HepG2 (cell line): ENCODE measurements at regions not wholly inside any gene's neighbourhood (a gene's known extent, or its start where the extent isn't known, plus 50 kb on each side); places are given as distances from the start of the nearest gene placed in this dataset.

Experiments used
- ATAC-seq: fragments of 200-7000 bp; cut with Tn5 transposase; 3 replicates; pipeline ENCODE4 v1.9.1; 2020; ENCODE audit warnings: mild to moderate bottlenecking, moderate library complexity
- BruUV-seq: library from RNA; stranded (reverse); fragments of 400-500 nt; replicated peaks from 2 replicates; lab custom pipeline; 2021; lab: Mats Ljungman, UMichigan
- CTCF ChIA-PET: fragments of 300-600 bp; formaldehyde crosslinking; extraction: SDS; loops from one replicate; lab custom pipeline; 2021; ENCODE audit warnings: low total read pairs, inconsistent platforms, low intra/inter-chr PET ratio; lab: Yijun Ruan, JAX
- POLR2A ChIA-PET: fragments of 350-600 bp; sonication (Branson Sonifier 250); formaldehyde crosslinking; loops from one replicate; lab custom pipeline; 2020; ENCODE audit warnings: antibody characterized with exemption, inconsistent platforms; lab: Yijun Ruan, JAX
- DNase-seq: peaks from one replicate; pipeline ENCODE4 v3.0.0-alpha.2; 2015; ENCODE audit warnings: low spot score
- FAIRE-seq: peaks from 3 replicates; lab custom pipeline; 2011; peaks lifted over from hg19 to GRCh38; lab: Jason Lieb, UNC
- H2AFZ ChIP-seq: one replicate; pipeline ENCODE4 v1.6.1; 2011; ENCODE audit warnings: low read length, inconsistent platforms
- H3K27ac ChIP-seq: fragments of 300-600 bp; 3 replicates; pipeline ENCODE4 v1.8.0; 2011; ENCODE audit warnings: mixed run types, mild to moderate bottlenecking, mixed read lengths, low read length, inconsistent platforms; ENCODE audit not compliant: insufficient read depth; ENCODE audit errors: extremely low read length
- H3K27me3 ChIP-seq, 2 experiments: fragments of 200-600 bp in 1 of 2; 2 replicates in 1 of 2; 3 replicates in 1 of 2; pipeline versions ENCODE4 v1.6.0 to v1.8.0; 2011; ENCODE audit warnings: low read length in 2 of 2, mild to moderate bottlenecking in 2 of 2, moderate library complexity in 2 of 2, inconsistent platforms in 1 of 2; ENCODE audit not compliant: insufficient read depth in 2 of 2, control insufficient read depth in 1 of 2
- H3K36me3 ChIP-seq, 2 experiments: fragments of 200-600 bp in 1 of 2; replicated peaks in 1 of 2; 2 replicates in 1 of 2; 3 replicates in 1 of 2; pipeline versions ENCODE4 v1.5.1 to v1.8.0; 2011; ENCODE audit warnings: low read length in 2 of 2, inconsistent platforms in 1 of 2; ENCODE audit not compliant: insufficient read depth in 2 of 2, control insufficient read depth in 1 of 2
- H3K4me1 ChIP-seq: 2 replicates; pipeline ENCODE4 v1.5.1; 2012; ENCODE audit warnings: low read length, inconsistent platforms; ENCODE audit not compliant: insufficient read depth
- H3K4me2 ChIP-seq: 2 replicates; pipeline ENCODE4 v1.6.0; 2011; ENCODE audit warnings: low read depth, low read length, inconsistent platforms
- H3K4me3 ChIP-seq, 3 experiments: fragments of 200-600 bp in 1 of 3; sonication (generic), shearing (Covaris generic) in 1 of 3; replicated peaks in 1 of 3; 2 replicates each; pipeline ENCODE4 v1.5.1; 2011 to 2016; ENCODE audit warnings: low read length in 3 of 3, inconsistent platforms in 2 of 3, low read depth in 2 of 3, mild to moderate bottlenecking in 2 of 3, control low read depth in 1 of 3, mixed read lengths in 1 of 3; ENCODE audit not compliant: insufficient read depth in 1 of 3
- H3K79me2 ChIP-seq: one replicate; pipeline ENCODE4 v1.6.1; 2011; ENCODE audit warnings: low read length, inconsistent platforms; ENCODE audit not compliant: insufficient read depth
- H3K9ac ChIP-seq: 2 replicates; pipeline ENCODE4 v1.6.0; 2011; ENCODE audit warnings: mild to moderate bottlenecking, low read depth, low read length, inconsistent platforms; ENCODE audit not compliant: insufficient read depth
- H3K9me3 ChIP-seq: 2 replicates; pipeline ENCODE4 v1.5.1; 2012; ENCODE audit warnings: mild to moderate bottlenecking, low read length
- H4K20me1 ChIP-seq: 2 replicates; pipeline ENCODE4 v1.6.0; 2011; ENCODE audit warnings: inconsistent platforms, mild to moderate bottlenecking, low read length, moderate library complexity; ENCODE audit not compliant: insufficient read depth
- ARID5B ChIP-seq: IDR thresholded peaks from 2 replicates; pipeline ENCODE4 v1.4.0; 2020; ENCODE audit warnings: mild to moderate bottlenecking, missing genetic modification reagents
- CENPT ChIP-seq: sonication (generic); formaldehyde crosslinking; IDR thresholded peaks from 2 replicates; pipeline ENCODE4 v1.8.0; 2022; ENCODE audit warnings: low read depth, mild to moderate bottlenecking, moderate library complexity, missing genetic modification reagents
- CENPX ChIP-seq: sonication (generic); formaldehyde crosslinking; IDR thresholded peaks from 2 replicates; pipeline ENCODE4 v1.9.0; 2021; ENCODE audit warnings: mild to moderate bottlenecking, missing genetic modification reagents, moderate library complexity
- FOXK2 ChIP-seq: fragments of 450-650 bp; IDR thresholded peaks from 2 replicates; pipeline ENCODE4 v1.6.1; 2016
- MTERF4 ChIP-seq: sonication (generic); formaldehyde crosslinking; IDR thresholded peaks from 2 replicates; pipeline ENCODE4 v1.8.0; 2023; ENCODE audit warnings: mild to moderate bottlenecking, missing genetic modification reagents
- NFKBIZ ChIP-seq: IDR thresholded peaks from 2 replicates; pipeline ENCODE4 v1.6.1; 2018; ENCODE audit warnings: missing genetic modification reagents, missing compliant biosample characterization
- SALL1 ChIP-seq: sonication (generic); formaldehyde crosslinking; IDR thresholded peaks from 2 replicates; pipeline ENCODE4 v1.8.0; 2022; ENCODE audit warnings: mild to moderate bottlenecking, missing genetic modification reagents
- SOX13 ChIP-seq, 3 experiments: fragments of 450-650 bp in 1 of 3; sonication (generic) in 1 of 3; formaldehyde crosslinking in 1 of 3; IDR thresholded peaks in 2 of 3; conservative IDR thresholded peaks in 1 of 3; 2 replicates each; pipeline versions ENCODE4 v1.5.0 to v1.6.1; 2016 to 2020; ENCODE audit warnings: antibody characterized with exemption in 1 of 3, mild to moderate bottlenecking in 1 of 3, missing compliant biosample characterization in 1 of 3, missing genetic modification reagents in 1 of 3, moderate library complexity in 1 of 3
- TCF7 ChIP-seq: sonication (generic); IDR thresholded peaks from 2 replicates; pipeline ENCODE4 v1.6.1; 2016; ENCODE audit warnings: antibody characterized with exemption, low read depth
- ZBTB42 ChIP-seq: sonication (generic); formaldehyde crosslinking; IDR thresholded peaks from 2 replicates; pipeline ENCODE4 v1.5.0; 2020; ENCODE audit warnings: mild to moderate bottlenecking, missing genetic modification reagents
- ZNF121 ChIP-seq: sonication (generic); formaldehyde crosslinking; IDR thresholded peaks from 2 replicates; pipeline ENCODE4 v1.5.0; 2020; ENCODE audit warnings: mild to moderate bottlenecking, missing genetic modification reagents
- ZNF282 ChIP-seq: fragments of 450-650 bp; IDR thresholded peaks from 2 replicates; pipeline ENCODE4 v1.6.1; 2018; ENCODE audit not compliant: partially characterized antibody
- ZNF383 ChIP-seq: sonication (generic); formaldehyde crosslinking; IDR thresholded peaks from 2 replicates; pipeline ENCODE4 v1.4.0; 2020; ENCODE audit warnings: missing genetic modification reagents, mild to moderate bottlenecking, borderline replicate concordance
- ZNF451 ChIP-seq: sonication (generic); formaldehyde crosslinking; IDR thresholded peaks from 2 replicates; pipeline ENCODE4 v1.5.0; 2020; ENCODE audit warnings: mild to moderate bottlenecking, missing genetic modification reagents
- ZNF569 ChIP-seq: sonication (generic); formaldehyde crosslinking; IDR thresholded peaks from 2 replicates; pipeline ENCODE4 v1.5.0; 2020; ENCODE audit warnings: mild to moderate bottlenecking, missing genetic modification reagents, moderate library complexity, borderline replicate concordance
- ZNF816 ChIP-seq: sonication (generic); formaldehyde crosslinking; IDR thresholded peaks from 2 replicates; pipeline ENCODE4 v1.8.0; 2022; ENCODE audit warnings: missing genetic modification reagents, mild to moderate bottlenecking, borderline replicate concordance
- ZSCAN25 ChIP-seq: sonication (generic); formaldehyde crosslinking; IDR thresholded peaks from 2 replicates; pipeline ENCODE4 v1.8.0; 2022; ENCODE audit warnings: mild to moderate bottlenecking, missing genetic modification reagents
- WGBS: methylation state at CpG from one replicate; pipeline ENCODE4 v1.1.6; 2017; ENCODE audit warnings: low lambda C conversion rate; 5-methylcytosine and 5-hydroxymethylcytosine counted together
- in situ Hi-C: cut with HindIII; loops from 2 replicates; pipeline ENCODE4 v1.10.0; 2017; ENCODE audit warnings: low pct_unique_long_range_greater_than_20kb; ENCODE audit not compliant: extremely low pct_ligation_motif_present
- intact Hi-C: fragments of 100-400 bp; cut with micrococcal nuclease; formaldehyde crosslinking; loops from one replicate; pipeline ENCODE4 v1.10.0; 2022; ENCODE audit not compliant: unreplicated experiment
- TF ChIP-seq, protein P1 (sequence below): sonication (generic); formaldehyde crosslinking; IDR thresholded peaks from 2 replicates; pipeline ENCODE4 v1.8.0; 2022; ENCODE audit warnings: mild to moderate bottlenecking, missing genetic modification reagents, moderate library complexity

DNA sequence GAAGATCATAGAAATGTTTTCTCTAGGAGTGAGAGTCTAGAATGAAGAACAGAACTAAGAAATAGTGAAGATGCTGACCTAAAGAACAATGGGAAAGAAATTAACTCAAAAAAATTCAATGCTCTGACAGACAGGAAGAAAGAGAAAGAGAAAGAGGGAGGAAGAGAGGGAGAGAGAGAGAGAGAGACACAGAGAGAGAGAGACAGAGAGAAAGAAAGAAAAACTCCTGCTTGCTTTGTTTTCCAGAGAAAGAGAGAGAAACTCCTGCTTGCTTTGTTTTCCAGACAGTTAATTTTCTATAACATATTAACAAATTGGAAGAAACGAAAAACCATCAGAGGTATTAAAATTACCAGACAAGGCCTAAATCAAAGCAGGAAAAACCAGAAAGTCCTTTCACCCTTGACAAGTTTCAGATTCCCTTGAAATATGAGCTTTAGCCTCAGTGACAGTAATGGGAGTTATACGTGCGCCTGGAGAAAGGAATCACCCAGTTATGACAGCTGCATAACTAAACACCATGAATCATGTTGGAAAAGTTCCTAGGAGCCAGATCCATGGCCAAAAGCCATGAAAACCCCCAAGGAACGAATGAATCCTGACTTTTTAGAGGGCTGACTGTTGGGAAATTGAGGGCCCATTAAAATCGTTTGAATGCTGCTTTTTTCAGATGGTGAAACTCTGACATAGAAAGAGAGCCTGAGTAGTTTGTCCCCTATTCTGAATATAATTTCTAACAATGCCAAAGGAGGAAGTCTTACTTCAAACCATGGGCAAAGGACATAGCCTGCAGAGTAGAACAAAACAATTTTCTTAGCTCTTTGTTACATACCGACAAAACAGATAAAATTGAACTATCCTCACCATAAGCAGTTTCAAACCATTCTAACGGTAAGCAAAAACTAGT is 228.6 kb upstream of the CHST9 start:
- no peak overlapping the region for H3K27ac ChIP-seq
- peaks cover 25% of the 10 kb centered on the region for H3K4me1 ChIP-seq
- TF ChIP-seq ZNF121 (CRISPR knock-in tag) (no peak), CENPT (CRISPR knock-in tag) (no peak), ZNF451 (CRISPR knock-in tag) (no peak), ZNF383 (CRISPR knock-in tag) (no peak), CENPX (no peak), FOXK2 (no peak), NFKBIZ (CRISPR knock-in tag) (no peak), ZNF816 (CRISPR knock-in tag) (no peak), ZBTB42 (no peak), ZSCAN25 (CRISPR knock-in tag) (no peak), ARID5B (no peak), SALL1 (CRISPR knock-in tag) (no peak), MTERF4 (no peak), TCF7 (no peak), ZNF282 (no peak), ZNF569 (CRISPR knock-in tag) (no peak), SOX13 (IDR thresholded peaks at IDR 0.05) (no peak), SOX13 (CRISPR knock-in tag; conservative IDR thresholded peaks at IDR 0.05 in 1 of 2, IDR thresholded peaks at IDR 0.05 in 1 of 2) (no peak)
- TF ChIP-seq, protein P1, sequence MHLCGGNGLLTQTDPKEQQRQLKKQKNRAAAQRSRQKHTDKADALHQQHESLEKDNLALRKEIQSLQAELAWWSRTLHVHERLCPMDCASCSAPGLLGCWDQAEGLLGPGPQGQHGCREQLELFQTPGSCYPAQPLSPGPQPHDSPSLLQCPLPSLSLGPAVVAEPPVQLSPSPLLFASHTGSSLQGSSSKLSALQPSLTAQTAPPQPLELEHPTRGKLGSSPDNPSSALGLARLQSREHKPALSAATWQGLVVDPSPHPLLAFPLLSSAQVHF, result no peak
- DNase-seq (no peak), FAIRE-seq (no peak), ATAC-seq (no peak)
- no peak overlapping the region for H3K9ac ChIP-seq
- BruUV-seq, result no TSS peak
- H4K20me1 ChIP-seq, result no peaks in the 10 kb centered on the region
- H3K79me2 ChIP-seq, result no peaks in the 10 kb centered on the region
- intact Hi-C loops (no loop called here), in situ Hi-C loops (no loop called here)
- ChIA-PET POLR2A (no interaction called here), CTCF (no interaction called here)
- H2AFZ ChIP-seq, result no peak overlapping the region
- H3K4me2 ChIP-seq, result no peak overlapping the region
- no peak overlapping the region for H3K4me3 ChIP-seq
- no peaks in the 10 kb centered on the region for H3K27me3 ChIP-seq
- 51% methylated on average over 7 of the region's 7 CpGs for WGBS
- no peaks in the 10 kb centered on the region for H3K36me3 ChIP-seq
- H3K9me3 ChIP-seq, result no peaks in the 10 kb centered on the region
